ENCODE measurements at regions not wholly inside any gene's neighbourhood (a gene's known extent, or its start where the extent isn't known, plus 50 kb on each side); places are given as distances from the start of the nearest gene placed in this dataset.

DNA sequence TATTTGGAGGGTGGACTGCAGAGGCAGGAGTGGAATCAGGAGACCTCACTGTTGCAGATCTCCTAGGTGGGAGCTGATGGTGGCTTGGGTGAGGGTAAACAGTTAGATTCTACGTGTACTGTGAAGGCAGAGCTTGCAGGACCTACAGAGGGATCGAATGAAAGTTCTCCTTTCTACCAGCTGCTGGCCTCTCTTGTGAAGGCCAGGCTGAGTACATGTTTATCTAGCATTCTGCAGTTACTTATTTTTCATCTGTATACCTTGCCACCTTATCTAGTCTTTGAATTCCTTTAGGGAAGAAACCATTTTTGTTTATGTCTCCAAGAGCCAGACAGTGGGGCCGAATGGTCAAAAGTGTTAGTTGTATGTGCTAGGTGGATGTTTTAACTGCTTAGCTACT lies 57.6 kb downstream of the PTTG1 start:
- TF ChIP-seq TAF1 (conservative IDR thresholded peaks at IDR 0.05) (no peak), CTCF (IDR thresholded peaks at IDR 0.05; ENCODE audit: low read depth, low read length, missing input control) (no peak), RAD21 (IDR thresholded peaks at IDR 0.05) (no peak), GABPA (IDR thresholded peaks at IDR 0.05 in 1 of 2, conservative IDR thresholded peaks at IDR 0.05 in 1 of 2) (no peak), MAX (IDR thresholded peaks at IDR 0.05) (no peak)
- TF ChIP-seq, protein P1, sequence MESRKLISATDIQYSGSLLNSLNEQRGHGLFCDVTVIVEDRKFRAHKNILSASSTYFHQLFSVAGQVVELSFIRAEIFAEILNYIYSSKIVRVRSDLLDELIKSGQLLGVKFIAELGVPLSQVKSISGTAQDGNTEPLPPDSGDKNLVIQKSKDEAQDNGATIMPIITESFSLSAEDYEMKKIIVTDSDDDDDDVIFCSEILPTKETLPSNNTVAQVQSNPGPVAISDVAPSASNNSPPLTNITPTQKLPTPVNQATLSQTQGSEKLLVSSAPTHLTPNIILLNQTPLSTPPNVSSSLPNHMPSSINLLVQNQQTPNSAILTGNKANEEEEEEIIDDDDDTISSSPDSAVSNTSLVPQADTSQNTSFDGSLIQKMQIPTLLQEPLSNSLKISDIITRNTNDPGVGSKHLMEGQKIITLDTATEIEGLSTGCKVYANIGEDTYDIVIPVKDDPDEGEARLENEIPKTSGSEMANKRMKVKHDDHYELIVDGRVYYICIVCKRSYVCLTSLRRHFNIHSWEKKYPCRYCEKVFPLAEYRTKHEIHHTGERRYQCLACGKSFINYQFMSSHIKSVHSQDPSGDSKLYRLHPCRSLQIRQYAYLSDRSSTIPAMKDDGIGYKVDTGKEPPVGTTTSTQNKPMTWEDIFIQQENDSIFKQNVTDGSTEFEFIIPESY (IDR thresholded peaks at IDR 0.05), result no peak
- TF ChIP-seq, protein P2, sequence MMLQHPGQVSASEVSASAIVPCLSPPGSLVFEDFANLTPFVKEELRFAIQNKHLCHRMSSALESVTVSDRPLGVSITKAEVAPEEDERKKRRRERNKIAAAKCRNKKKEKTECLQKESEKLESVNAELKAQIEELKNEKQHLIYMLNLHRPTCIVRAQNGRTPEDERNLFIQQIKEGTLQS (IDR thresholded peaks at IDR 0.05), result no peak
